Fibroblast of lung (primary cell): ENCODE measurements at regions not wholly inside any gene's neighbourhood (a gene's known extent, or its start where the extent isn't known, plus 50 kb on each side); places are given as distances from the start of the nearest gene placed in this dataset.

Source experiments
- DNase-seq, 2 donors: peaks; one replicate each; pipeline versions ENCODE4 v3.0.0 to v3.0.0-alpha.2; 2010; ENCODE audit warnings: low read depth in 2 of 2
- H2AFZ ChIP-seq: 2 replicates; pipeline ENCODE4 v1.5.1; 2012; ENCODE audit warnings: low read length, control low read depth, inconsistent platforms
- H3K27ac ChIP-seq: 2 replicates; pipeline ENCODE4 v1.5.1; 2011; ENCODE audit warnings: low read length, control low read depth; ENCODE audit not compliant: insufficient read depth
- H3K27me3 ChIP-seq: 2 replicates; pipeline ENCODE4 v1.5.1; 2011; ENCODE audit warnings: mild to moderate bottlenecking, low read length; ENCODE audit not compliant: control insufficient read depth, insufficient read depth
- H3K36me3 ChIP-seq: 2 replicates; pipeline ENCODE4 v1.5.1; 2011; ENCODE audit warnings: low read length; ENCODE audit not compliant: control insufficient read depth, insufficient read depth
- H3K4me1 ChIP-seq: 2 replicates; pipeline ENCODE4 v1.5.1; 2011; ENCODE audit warnings: low read length; ENCODE audit not compliant: control insufficient read depth, insufficient read depth; ENCODE audit errors: extremely low read depth
- H3K4me2 ChIP-seq: 2 replicates; pipeline ENCODE4 v1.5.1; 2011; ENCODE audit warnings: low read length, control low read depth; ENCODE audit not compliant: insufficient read depth; ENCODE audit errors: extremely low read depth
- H3K4me3 ChIP-seq, 4 experiments: fragments of 200-600 bp in 1 of 4; sonication (generic) in 1 of 4; replicated peaks in 1 of 4; 2 replicates each; pipeline ENCODE4 v1.5.1; 2011 to 2016; ENCODE audit warnings: low read length in 4 of 4, low read depth in 3 of 4, mild to moderate bottlenecking in 3 of 4, control low read depth in 2 of 4, inconsistent platforms in 1 of 4, mixed read lengths in 1 of 4; ENCODE audit not compliant: insufficient read depth in 1 of 4; ENCODE audit errors: control extremely low read depth in 1 of 4
- H3K79me2 ChIP-seq: 2 replicates; pipeline ENCODE4 v1.5.1; 2012; ENCODE audit warnings: mild to moderate bottlenecking, low read length, inconsistent platforms; ENCODE audit not compliant: control insufficient read depth, insufficient read depth
- H3K9ac ChIP-seq: 2 replicates; pipeline ENCODE4 v1.5.1; 2011; ENCODE audit warnings: mild to moderate bottlenecking, low read length, control low read depth; ENCODE audit not compliant: insufficient read depth
- H3K9me3 ChIP-seq: 2 replicates; pipeline ENCODE4 v1.5.1; 2012; ENCODE audit warnings: low read depth, low read length; ENCODE audit not compliant: control insufficient read depth, insufficient read depth
- H4K20me1 ChIP-seq: 2 replicates; pipeline ENCODE4 v1.5.1; 2011; ENCODE audit warnings: low read length; ENCODE audit not compliant: control insufficient read depth, insufficient read depth; ENCODE audit errors: extremely low read depth
- CTCF ChIP-seq, 2 donors: IDR thresholded peaks in 1 of 2; conservative IDR thresholded peaks in 1 of 2; 1 replicate in 1 of 2; 2 replicates in 1 of 2; pipeline ENCODE4 v1.5.1; 2011 to 2012; ENCODE audit warnings: low read length in 2 of 2, control low read depth in 1 of 2, inconsistent platforms in 1 of 2, low read depth in 1 of 2, mild to moderate bottlenecking in 1 of 2
- EZH2 ChIP-seq: IDR thresholded peaks from 2 replicates; pipeline ENCODE4 v1.5.1; 2012; ENCODE audit warnings: low read length, control low read depth, mild to moderate bottlenecking; ENCODE audit errors: missing control alignments

DNA sequence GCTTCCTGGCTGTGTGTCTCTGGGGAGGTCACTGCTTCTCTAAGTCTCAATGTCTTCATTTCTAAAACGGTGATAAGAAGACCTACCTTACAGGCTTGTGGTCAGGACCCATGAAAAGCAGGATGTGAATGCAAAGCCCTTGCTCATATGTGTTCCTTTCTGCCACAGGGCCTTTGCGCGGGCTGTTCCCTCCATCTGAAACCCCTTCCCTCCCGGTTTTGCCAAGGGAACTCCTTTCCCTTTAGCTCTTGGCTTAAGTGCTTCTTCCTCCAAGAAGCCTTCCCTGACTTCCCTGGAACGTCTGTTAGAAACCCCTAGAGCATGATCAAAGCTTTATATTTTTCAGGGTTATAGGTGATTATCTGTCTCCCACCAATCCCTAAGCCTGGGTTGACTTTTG lies 147.2 kb upstream of the PTPN1 start:
- Histone ChIP-seq H3K4me1 (no peaks in the 10 kb centered on the region), H3K4me2 (no peak overlapping the region), H3K4me3 (no peak overlapping the region), H3K36me3 (no peaks in the 10 kb centered on the region), H3K27me3 (no peaks in the 10 kb centered on the region), H3K9me3 (no peaks in the 10 kb centered on the region), H3K79me2 (no peaks in the 10 kb centered on the region), H3K9ac (no peak overlapping the region), H3K27ac (no peak overlapping the region), H2AFZ (no peak overlapping the region), H4K20me1 (no peaks in the 10 kb centered on the region)
- DNase-seq, result no peak
- no peak for TF ChIP-seq CTCF (conservative IDR thresholded peaks at IDR 0.05 in 1 of 2, IDR thresholded peaks at IDR 0.05 in 1 of 2; ENCODE audit: low read depth in 1 of 2, low read length in 2 of 2)
- no peak for TF ChIP-seq EZH2

DNA sequence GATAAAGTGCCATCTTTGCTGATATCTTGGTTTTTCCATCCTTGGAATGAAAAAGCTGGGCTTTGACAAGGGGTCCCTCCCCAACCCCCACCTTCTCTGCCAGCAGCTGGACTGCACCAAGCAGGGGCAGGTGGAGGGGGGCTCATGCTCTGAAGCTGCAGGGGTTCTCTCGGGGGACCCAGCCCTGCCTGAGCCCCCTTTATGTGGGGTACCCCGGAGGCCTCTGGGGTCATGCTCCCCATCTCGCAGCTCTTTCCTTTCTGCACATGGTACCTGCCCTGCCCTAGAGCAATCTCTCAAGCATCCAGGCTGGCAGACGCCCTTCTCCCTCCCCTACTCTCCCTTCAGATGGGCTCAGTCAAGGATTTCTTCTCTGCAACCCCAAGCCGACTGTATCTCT lies 146.7 kb upstream of the PTPN1 start:
- H3K9me3 ChIP-seq, result no peaks in the 10 kb centered on the region
- no peak overlapping the region for H3K4me2 ChIP-seq
- no peak overlapping the region for H3K9ac ChIP-seq
- H3K27me3 ChIP-seq, result no peaks in the 10 kb centered on the region
- H3K4me1 ChIP-seq, result no peaks in the 10 kb centered on the region
- H3K36me3 ChIP-seq, result no peaks in the 10 kb centered on the region
- H3K79me2 ChIP-seq, result no peaks in the 10 kb centered on the region
- H4K20me1 ChIP-seq, result no peaks in the 10 kb centered on the region
- TF ChIP-seq EZH2 (no peak), CTCF (conservative IDR thresholded peaks at IDR 0.05 in 1 of 2, IDR thresholded peaks at IDR 0.05 in 1 of 2; ENCODE audit: low read depth in 1 of 2, low read length in 2 of 2) (no peak)
- no peak overlapping the region for H3K27ac ChIP-seq
- H3K4me3 ChIP-seq, result no peak overlapping the region
- no peak for DNase-seq
- H2AFZ ChIP-seq, result no peak overlapping the region

DNA sequence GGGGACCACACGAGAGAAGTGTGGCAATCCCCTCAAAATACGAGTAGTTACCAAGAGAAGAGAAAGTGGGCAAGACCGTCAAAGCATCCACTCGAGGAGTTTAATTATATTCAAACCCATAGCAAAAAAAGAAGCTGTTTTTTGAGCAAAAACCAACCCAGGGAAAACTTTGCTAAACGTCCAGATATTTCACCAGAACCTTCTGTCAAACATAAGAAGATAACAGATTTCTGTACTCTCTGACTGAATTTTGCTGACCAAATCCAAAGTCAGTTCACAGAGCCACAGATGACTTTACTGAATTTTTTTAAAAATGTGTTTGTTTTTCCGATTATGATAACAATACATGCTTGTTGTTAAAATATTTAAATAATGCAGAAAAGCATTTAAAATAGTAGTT lies 145.6 kb upstream of the PTPN1 start:
- H3K27ac ChIP-seq, result no peak overlapping the region
- H3K9ac ChIP-seq, result no peak overlapping the region
- no peaks in the 10 kb centered on the region for H3K4me1 ChIP-seq
- no peaks in the 10 kb centered on the region for H3K9me3 ChIP-seq
- no peak overlapping the region for H3K4me3 ChIP-seq
- no peaks in the 10 kb centered on the region for H4K20me1 ChIP-seq
- H2AFZ ChIP-seq, result no peak overlapping the region
- H3K36me3 ChIP-seq, result no peaks in the 10 kb centered on the region
- H3K79me2 ChIP-seq, result no peaks in the 10 kb centered on the region
- H3K4me2 ChIP-seq, result no peak overlapping the region
- H3K27me3 ChIP-seq, result no peaks in the 10 kb centered on the region
- DNase-seq, result no peak
- TF ChIP-seq EZH2 (no peak), CTCF (conservative IDR thresholded peaks at IDR 0.05 in 1 of 2, IDR thresholded peaks at IDR 0.05 in 1 of 2; ENCODE audit: low read depth in 1 of 2, low read length in 2 of 2) (no peak)
